SK-N-MC (cell line): ENCODE measurements at regions not wholly inside any gene's neighbourhood (a gene's known extent, or its start where the extent isn't known, plus 50 kb on each side); places are given as distances from the start of the nearest gene placed in this dataset.
"Not testable (repeated sequence)": the region's sequence is repeated elsewhere in the genome, so short reads cannot be mapped to it uniquely, and the experiment has no call there.

Experiments used
- EZH2 ChIP-seq: fragments of 200-600 bp; sonication (generic); IDR thresholded peaks from one replicate; pipeline ENCODE4 v1.6.1; 2017; ENCODE audit warnings: antibody characterized with exemption
- FOXP2 ChIP-seq: optimal IDR thresholded peaks from 2 replicates; pipeline ENCODE3; 2011; ENCODE audit warnings: mild to moderate bottlenecking, moderate library complexity; ENCODE audit not compliant: insufficient read depth; ENCODE audit errors: extremely low read length, control extremely low read depth
- POLR2AphosphoS5 ChIP-seq: IDR thresholded peaks from 2 replicates; pipeline ENCODE4 v1.6.1; 2012; ENCODE audit warnings: mild to moderate bottlenecking, low read depth, low read length, borderline replicate concordance

GRCh38 chr2:111463956-111464355 is 343.2 kb downstream of the BCL2L11 start:
- not testable (repeated sequence) for TF ChIP-seq POLR2AphosphoS5, EZH2, FOXP2
